MM.1S (cell line): ENCODE measurements at regions not wholly inside any gene's neighbourhood (a gene's known extent, or its start where the extent isn't known, plus 50 kb on each side); places are given as distances from the start of the nearest gene placed in this dataset.

Experiments
- CTCF ChIP-seq: fragments of 300-600 bp; sonication (generic); IDR thresholded peaks from 2 replicates; pipeline ENCODE4 v1.5.1; 2016; ENCODE audit warnings: antibody characterized with exemption, low read length, mixed read lengths
- EZH2 ChIP-seq: fragments of 300-600 bp; sonication (generic); optimal IDR thresholded peaks from 2 replicates; pipeline ENCODE3; 2017; ENCODE audit warnings: low read depth, mild to moderate bottlenecking, antibody characterized with exemption, low read length, mixed read lengths

DNA sequence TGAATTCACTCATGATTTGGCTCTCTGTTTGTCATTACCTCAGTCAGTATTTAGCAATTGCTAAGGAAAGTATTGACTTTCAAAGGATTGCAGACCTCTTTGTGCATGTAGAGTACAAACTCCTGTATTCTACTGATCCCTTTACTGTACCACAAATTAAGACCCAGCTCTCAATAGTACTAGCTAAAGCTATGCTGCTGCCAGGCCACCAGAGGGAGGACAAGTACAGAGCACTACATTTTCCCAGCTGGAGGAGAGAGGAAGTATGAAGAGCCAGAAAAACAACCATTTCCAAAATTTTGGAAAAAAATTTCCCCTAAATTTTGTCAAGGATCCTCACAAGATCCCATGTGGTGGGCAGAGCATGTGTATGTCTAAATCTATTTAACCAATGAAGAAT is 175.0 kb upstream of the MTMR8 start:
- TF ChIP-seq CTCF (peak; percentile 21), EZH2 (no peak)
